ENCODE measurements at regions not wholly inside any gene's neighbourhood (a gene's known extent, or its start where the extent isn't known, plus 50 kb on each side); places are given as distances from the start of the nearest gene placed in this dataset.

- TF ChIP-seq CTCF (IDR thresholded peaks at IDR 0.05) (no peak), POLR2A (IDR thresholded peaks at IDR 0.05) (no peak)
Measured at GRCh38 chr15:53033709-53034108, 243.6 kb upstream of the ONECUT1 start.
